Endothelial cell of umbilical vein (primary cell): ENCODE measurements at regions not wholly inside any gene's neighbourhood (a gene's known extent, or its start where the extent isn't known, plus 50 kb on each side); places are given as distances from the start of the nearest gene placed in this dataset.

Experiments
- CTCF ChIP-seq, 2 donors: IDR thresholded peaks; 1 replicate in 1 of 2; 2 replicates in 1 of 2; pipeline ENCODE4 v1.5.1; 2011; ENCODE audit warnings: low read length in 2 of 2, mild to moderate bottlenecking in 2 of 2, moderate library complexity in 2 of 2, control low read depth in 1 of 2, inconsistent platforms in 1 of 2, low read depth in 1 of 2; ENCODE audit not compliant: insufficient read depth in 1 of 2; ENCODE audit errors: extremely low read depth in 1 of 2
- FOS ChIP-seq: IDR thresholded peaks from 2 replicates; pipeline ENCODE4 v1.6.1; 2011; ENCODE audit warnings: mild to moderate bottlenecking, low read length, moderate library complexity, borderline replicate concordance; ENCODE audit not compliant: insufficient read depth
- MAX ChIP-seq: IDR thresholded peaks from 2 replicates; pipeline ENCODE4 v1.6.1; 2011; ENCODE audit not compliant: insufficient read depth, insufficient read length
- MYC ChIP-seq: IDR thresholded peaks from one replicate; pipeline ENCODE4 v1.6.1; 2011; ENCODE audit warnings: mild to moderate bottlenecking, low read depth, low read length
- POLR2A ChIP-seq: IDR thresholded peaks from 2 replicates; pipeline ENCODE4 v1.6.1; 2012; ENCODE audit warnings: low read depth, mild to moderate bottlenecking, control low read depth, low read length
- POLR2AphosphoS5 ChIP-seq: IDR thresholded peaks from 2 replicates; pipeline ENCODE4 v1.6.1; 2012; ENCODE audit warnings: low read depth, mild to moderate bottlenecking, control low read depth, low read length, moderate library complexity; ENCODE audit not compliant: insufficient read depth

GRCh38 chr2:177053716-177054115 lies 158.9 kb upstream of the HNRNPA3 start:
- no peak for TF ChIP-seq POLR2AphosphoS5
- TF ChIP-seq MYC, result no peak
- no peak for TF ChIP-seq FOS
- no peak for TF ChIP-seq CTCF (IDR thresholded peaks at IDR 0.05; ENCODE audit: extremely low read depth in 1 of 2, insufficient read depth in 1 of 2, low read depth in 1 of 2, low read length in 2 of 2)
- TF ChIP-seq POLR2A, result no peak
- no peak for TF ChIP-seq MAX
